GM23338 (cell line): ENCODE measurements at regions not wholly inside any gene's neighbourhood (a gene's known extent, or its start where the extent isn't known, plus 50 kb on each side); places are given as distances from the start of the nearest gene placed in this dataset.

Experiments used
- ATAC-seq: fragments of 200-7000 bp; cut with Tn5 transposase; 3 replicates; pipeline ENCODE4 v1.9.1; 2020
- DNase-seq: peaks from one replicate; pipeline ENCODE4 v3.0.0-alpha.2; 2015; ENCODE audit warnings: low spot score
- H2AFZ ChIP-seq: fragments of 200-600 bp; sonication (generic); 2 replicates; pipeline ENCODE4 v1.8.0; 2016; ENCODE audit warnings: antibody characterized with exemption, mild to moderate bottlenecking, moderate library complexity
- H3F3A ChIP-seq: fragments of 200-600 bp; sonication (generic); replicated peaks from 2 replicates; pipeline ENCODE4 v1.8.0; 2017; ENCODE audit warnings: antibody characterized with exemption, mixed run types, low read depth
- H3K27ac ChIP-seq: fragments of 200-600 bp; sonication (generic); 2 replicates; pipeline ENCODE4 v1.6.1; 2016; ENCODE audit warnings: low read depth
- H3K27me3 ChIP-seq: fragments of 200-600 bp; sonication (generic); 2 replicates; pipeline ENCODE4 v1.8.0; 2016; ENCODE audit warnings: mild to moderate bottlenecking, mixed run types, moderate library complexity; ENCODE audit not compliant: insufficient read depth
- H3K36me3 ChIP-seq: fragments of 200-600 bp; sonication (generic); 2 replicates; pipeline ENCODE4 v1.8.0; 2016; ENCODE audit warnings: mild to moderate bottlenecking; ENCODE audit not compliant: insufficient read depth
- H3K4me1 ChIP-seq: fragments of 200-600 bp; sonication (generic); 2 replicates; pipeline ENCODE4 v1.8.0; 2016; ENCODE audit warnings: mild to moderate bottlenecking, moderate library complexity; ENCODE audit not compliant: insufficient read depth
- H3K4me2 ChIP-seq: fragments of 200-600 bp; sonication (generic); 2 replicates; pipeline ENCODE4 v1.7.1; 2017; ENCODE audit warnings: mixed run types
- H3K4me3 ChIP-seq: fragments of 200-600 bp; sonication (generic); 2 replicates; pipeline ENCODE4 v1.6.1; 2016; ENCODE audit warnings: mixed run types
- H3K79me2 ChIP-seq: fragments of 200-600 bp; sonication (generic); replicated peaks from 2 replicates; pipeline ENCODE4 v1.8.0; 2017; ENCODE audit warnings: mild to moderate bottlenecking; ENCODE audit not compliant: insufficient read depth
- H3K9me2 ChIP-seq: fragments of 200-600 bp; sonication (generic); 2 replicates; pipeline ENCODE4 v1.8.0; 2017; ENCODE audit not compliant: insufficient read depth
- H4K20me1 ChIP-seq: fragments of 200-600 bp; sonication (generic); replicated peaks from 2 replicates; pipeline ENCODE4 v1.8.0; 2017; ENCODE audit warnings: mild to moderate bottlenecking; ENCODE audit not compliant: insufficient read depth
- H3K27ac Mint-ChIP-seq: 2 replicates; pipeline ENCODE4 v1.8.0; 2020; ENCODE audit warnings: inconsistent platforms, mild to moderate bottlenecking, moderate library complexity, mixed read lengths
- H3K27me3 Mint-ChIP-seq: 3 replicates; pipeline ENCODE4 v1.8.0; 2022; ENCODE audit warnings: low read depth, mild to moderate bottlenecking, moderate library complexity, mixed read lengths, inconsistent platforms; ENCODE audit not compliant: insufficient read depth, poor library complexity
- H3K36me3 Mint-ChIP-seq: 3 replicates; pipeline ENCODE4 v1.8.0; 2021; ENCODE audit warnings: low read depth, mild to moderate bottlenecking, inconsistent platforms, moderate library complexity, mixed read lengths
- H3K4me1 Mint-ChIP-seq: 3 replicates; pipeline ENCODE4 v1.8.0; 2020; ENCODE audit warnings: mild to moderate bottlenecking, inconsistent platforms, mixed read lengths
- H3K4me3 Mint-ChIP-seq: 3 replicates; pipeline ENCODE4 v1.8.0; 2021; ENCODE audit warnings: moderate library complexity, mild to moderate bottlenecking, inconsistent platforms, mixed read lengths
- H3K9me3 Mint-ChIP-seq: 3 replicates; pipeline ENCODE4 v1.8.0; 2020; ENCODE audit warnings: moderate library complexity, mild to moderate bottlenecking, inconsistent platforms, mixed read lengths
- CREB1 ChIP-seq: fragments of 250-450 bp; sonication (Bioruptor Pico); IDR thresholded peaks from 2 replicates; pipeline ENCODE4 v1.5.0; 2020; ENCODE audit warnings: low read depth, mild to moderate bottlenecking, moderate library complexity
- ETS1 ChIP-seq: IDR thresholded peaks from 2 replicates; pipeline ENCODE4 v1.6.1; 2016; ENCODE audit warnings: antibody characterized with exemption
- EZH2 ChIP-seq: fragments of 200-600 bp; sonication (generic); IDR thresholded peaks from one replicate; pipeline ENCODE4 v1.8.0; 2017; ENCODE audit warnings: antibody characterized with exemption, mild to moderate bottlenecking, low read depth; ENCODE audit not compliant: unreplicated experiment
- EZH2phosphoT487 ChIP-seq: fragments of 200-600 bp; sonication (generic); IDR thresholded peaks from one replicate; pipeline ENCODE4 v1.8.1; 2018; ENCODE audit warnings: antibody characterized with exemption; ENCODE audit not compliant: unreplicated experiment
- NANOG ChIP-seq: IDR thresholded peaks from 2 replicates; pipeline ENCODE4 v1.6.1; 2016; ENCODE audit warnings: antibody characterized with exemption, borderline replicate concordance
- POLR2AphosphoS5 ChIP-seq: IDR thresholded peaks from 2 replicates; pipeline ENCODE4 v1.6.1; 2016; ENCODE audit warnings: antibody characterized with exemption, low read depth
- REST ChIP-seq: IDR thresholded peaks from one replicate; pipeline ENCODE4 v1.6.1; 2018; ENCODE audit warnings: antibody characterized with exemption; ENCODE audit not compliant: unreplicated experiment
- STAT1 ChIP-seq: IDR thresholded peaks from one replicate; pipeline ENCODE4 v1.6.1; 2016; ENCODE audit warnings: antibody characterized with exemption; ENCODE audit not compliant: unreplicated experiment
- ZNF114 ChIP-seq: fragments of 250-450 bp; sonication (Bioruptor Pico); IDR thresholded peaks from 2 replicates; pipeline ENCODE4 v1.5.0; 2020; ENCODE audit warnings: mild to moderate bottlenecking, moderate library complexity
- ZNF462 ChIP-seq: fragments of 250-450 bp; sonication (Bioruptor Pico); IDR thresholded peaks from 2 replicates; pipeline ENCODE4 v1.5.0; 2020; ENCODE audit warnings: mild to moderate bottlenecking, moderate library complexity

- ATAC-seq (no peak), DNase-seq (no peak)
- H3K4me3 ChIP-seq: no peak overlapping the region
- no peak overlapping the region for H3K4me2 ChIP-seq
- no peak overlapping the region for H3K27ac ChIP-seq
- H3K79me2 ChIP-seq: no peaks in the 10 kb centered on the region
- Mint-ChIP-seq H3K27me3 (peaks cover 2% of the 10 kb centered on the region), H3K4me3 (no peak overlapping the region), H3K9me3 (no peaks in the 10 kb centered on the region), H3K27ac (no peak overlapping the region), H3K36me3 (no peaks in the 10 kb centered on the region), H3K4me1 (no peaks in the 10 kb centered on the region)
- H3K9me2 ChIP-seq: no peaks in the 10 kb centered on the region
- no peak overlapping the region for H2AFZ ChIP-seq
- no peak for TF ChIP-seq STAT1
- no peak for TF ChIP-seq NANOG
- TF ChIP-seq ZNF462 (CRISPR knock-in tag): no peak
- TF ChIP-seq EZH2phosphoT487: no peak
- TF ChIP-seq EZH2: no peak
- no peak for TF ChIP-seq POLR2AphosphoS5
- no peak for TF ChIP-seq ETS1
- TF ChIP-seq REST: no peak
- TF ChIP-seq CREB1 (CRISPR knock-in tag): no peak
- TF ChIP-seq ZNF114 (CRISPR knock-in tag): no peak
- no peaks in the 10 kb centered on the region for H3F3A ChIP-seq
- no peaks in the 10 kb centered on the region for H3K4me1 ChIP-seq
- H4K20me1 ChIP-seq: no peaks in the 10 kb centered on the region
- H3K27me3 ChIP-seq: no peaks in the 10 kb centered on the region
- no peaks in the 10 kb centered on the region for H3K36me3 ChIP-seq
Observed at GRCh38 chr13:106744516-106744915, 176.6 kb upstream of the ARGLU1 start.
